K562 (cell line): ENCODE measurements at regions not wholly inside any gene's neighbourhood (a gene's known extent, or its start where the extent isn't known, plus 50 kb on each side); places are given as distances from the start of the nearest gene placed in this dataset.

ENCODE experiments used
- BACH1 ChIP-seq: fragments of 200-800 bp; sonication (Bioruptor generic); IDR thresholded peaks from 2 replicates; pipeline ENCODE4 v1.6.1; 2016; ENCODE audit warnings: missing genetic modification characterization, missing compliant biosample characterization
- BCL6 ChIP-seq: fragments of 250-450 bp; sonication (Bioruptor Pico); IDR thresholded peaks from 2 replicates; pipeline ENCODE4 v1.4.0; 2020
- BRF1 ChIP-seq: IDR thresholded peaks from 3 replicates; pipeline ENCODE4 v1.6.1; 2011; ENCODE audit warnings: borderline replicate concordance, mild to moderate bottlenecking; ENCODE audit not compliant: insufficient read length; ENCODE audit errors: extremely low read depth
- POLR2AphosphoS5 ChIP-seq: IDR thresholded peaks from 2 replicates; pipeline ENCODE4 v1.6.1; 2011; ENCODE audit warnings: mild to moderate bottlenecking, low read depth, low read length, moderate library complexity; ENCODE audit not compliant: control insufficient read depth, insufficient read depth
- SMAD1 ChIP-seq: fragments of 150-350 bp; IDR thresholded peaks from 2 replicates; pipeline ENCODE4 v1.6.1; 2014; ENCODE audit warnings: low read length, low read depth; ENCODE audit not compliant: partially characterized antibody
- TF ChIP-seq, protein P1 (sequence below), 2 experiments: fragments of 450-650 bp in 1 of 2; sonication (generic) in 1 of 2; formaldehyde crosslinking in 1 of 2; IDR thresholded peaks in 1 of 2; conservative IDR thresholded peaks in 1 of 2; 2 replicates each; pipeline versions ENCODE4 v1.6.1 to v1.8.1; 2016 to 2023; ENCODE audit warnings: mild to moderate bottlenecking in 2 of 2, moderate library complexity in 2 of 2, inconsistent platforms in 1 of 2, missing genetic modification reagents in 1 of 2

DNA sequence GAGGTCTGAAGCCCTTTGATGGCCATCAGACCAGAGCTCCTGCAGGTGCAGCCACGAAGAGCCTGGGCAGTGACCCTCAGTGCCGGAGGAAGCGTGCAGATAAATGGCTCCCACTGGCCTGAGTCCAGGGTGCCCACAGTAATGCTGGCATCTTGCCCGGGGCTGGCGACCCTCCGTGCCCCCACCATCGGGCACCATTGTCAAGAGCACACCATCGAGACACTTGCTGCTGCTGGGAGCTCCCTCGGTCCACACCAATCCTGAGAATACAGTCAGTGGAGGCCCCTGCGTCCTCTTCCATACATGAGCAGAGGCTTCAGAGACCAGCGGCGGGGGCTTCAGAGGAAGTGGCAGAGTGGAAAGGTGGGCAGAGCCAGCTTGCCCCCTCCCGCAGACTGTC lies 1448.3 kb downstream of the BRD1 start:
- no peak for TF ChIP-seq BRF1
- no peak for TF ChIP-seq SMAD1
- TF ChIP-seq BCL6 (CRISPR knock-in tag): no peak
- TF ChIP-seq BACH1 (tag): no peak
- TF ChIP-seq, protein P1, sequence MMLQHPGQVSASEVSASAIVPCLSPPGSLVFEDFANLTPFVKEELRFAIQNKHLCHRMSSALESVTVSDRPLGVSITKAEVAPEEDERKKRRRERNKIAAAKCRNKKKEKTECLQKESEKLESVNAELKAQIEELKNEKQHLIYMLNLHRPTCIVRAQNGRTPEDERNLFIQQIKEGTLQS (IDR thresholded peaks at IDR 0.05): no peak
- TF ChIP-seq, protein P1 (CRISPR knock-in tag; conservative IDR thresholded peaks at IDR 0.05): no peak
- TF ChIP-seq POLR2AphosphoS5: no peak
